ENCODE measurements at regions not wholly inside any gene's neighbourhood (a gene's known extent, or its start where the extent isn't known, plus 50 kb on each side); places are given as distances from the start of the nearest gene placed in this dataset.

DNA sequence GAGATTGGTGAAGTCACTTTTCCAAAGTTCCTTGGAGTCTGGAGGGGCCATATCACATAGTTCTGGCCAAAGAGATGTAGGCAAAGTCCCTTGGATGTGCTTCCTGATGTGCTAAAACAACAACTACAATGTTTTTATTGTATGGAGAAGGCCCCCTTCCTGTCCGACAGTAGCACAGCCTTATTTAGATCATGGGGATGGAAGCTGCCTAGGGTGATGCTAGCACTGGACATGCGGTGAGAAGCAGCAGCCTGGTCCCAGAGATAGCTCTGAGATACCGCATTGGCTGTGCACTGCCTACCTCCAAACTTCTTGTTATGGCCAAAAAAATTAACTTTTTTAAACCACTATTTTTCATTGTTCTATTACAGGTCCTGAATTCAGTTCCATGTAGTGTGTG is 137.6 kb downstream of the AQP9 start:
- TF ChIP-seq, protein P1, sequence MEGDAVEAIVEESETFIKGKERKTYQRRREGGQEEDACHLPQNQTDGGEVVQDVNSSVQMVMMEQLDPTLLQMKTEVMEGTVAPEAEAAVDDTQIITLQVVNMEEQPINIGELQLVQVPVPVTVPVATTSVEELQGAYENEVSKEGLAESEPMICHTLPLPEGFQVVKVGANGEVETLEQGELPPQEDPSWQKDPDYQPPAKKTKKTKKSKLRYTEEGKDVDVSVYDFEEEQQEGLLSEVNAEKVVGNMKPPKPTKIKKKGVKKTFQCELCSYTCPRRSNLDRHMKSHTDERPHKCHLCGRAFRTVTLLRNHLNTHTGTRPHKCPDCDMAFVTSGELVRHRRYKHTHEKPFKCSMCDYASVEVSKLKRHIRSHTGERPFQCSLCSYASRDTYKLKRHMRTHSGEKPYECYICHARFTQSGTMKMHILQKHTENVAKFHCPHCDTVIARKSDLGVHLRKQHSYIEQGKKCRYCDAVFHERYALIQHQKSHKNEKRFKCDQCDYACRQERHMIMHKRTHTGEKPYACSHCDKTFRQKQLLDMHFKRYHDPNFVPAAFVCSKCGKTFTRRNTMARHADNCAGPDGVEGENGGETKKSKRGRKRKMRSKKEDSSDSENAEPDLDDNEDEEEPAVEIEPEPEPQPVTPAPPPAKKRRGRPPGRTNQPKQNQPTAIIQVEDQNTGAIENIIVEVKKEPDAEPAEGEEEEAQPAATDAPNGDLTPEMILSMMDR (IDR thresholded peaks at IDR 0.05): no peak
- no peak for TF ChIP-seq POLR2AphosphoS5 (IDR thresholded peaks at IDR 0.05)
- no peak for TF ChIP-seq POLR2A (IDR thresholded peaks at IDR 0.05)
- TF ChIP-seq EP300 (IDR thresholded peaks at IDR 0.05): no peak
